GM21529 (cell line): ENCODE measurements at regions not wholly inside any gene's neighbourhood (a gene's known extent, or its start where the extent isn't known, plus 50 kb on each side); places are given as distances from the start of the nearest gene placed in this dataset.

Experiments used
- ATAC-seq: cut with Tn5 transposase; IDR thresholded peaks from one replicate; pipeline ENCODE4 v1.9.1; 2021; ENCODE audit not compliant: unreplicated experiment

GRCh38 chr7:79507131-79507530 is 53.7 kb upstream of the MAGI2 start:
- no peak for ATAC-seq

- no peak for ATAC-seq
These were observed 53.0 kb upstream of the MAGI2 start for GRCh38 chr7:79506481-79506880.

- no peak for ATAC-seq
These were observed 51.3 kb upstream of the MAGI2 start for GRCh38 chr7:79504607-79505389.
